H9 (cell line): ENCODE measurements at regions not wholly inside any gene's neighbourhood (a gene's known extent, or its start where the extent isn't known, plus 50 kb on each side); places are given as distances from the start of the nearest gene placed in this dataset.

Source experiments
- DNase-seq: peaks from one replicate; pipeline ENCODE4 v3.0.0-alpha.2; 2017
- H2AFZ ChIP-seq: one replicate; pipeline ENCODE4 v1.6.1; 2013; ENCODE audit warnings: mild to moderate bottlenecking, low read length, control low read depth, moderate library complexity
- H2AK5ac ChIP-seq: 2 replicates; pipeline ENCODE4 v1.6.1; 2013; ENCODE audit warnings: low read length, control low read depth, mixed read lengths; ENCODE audit not compliant: insufficient read length
- H2BK120ac ChIP-seq: one replicate; pipeline ENCODE4 v1.6.1; 2013; ENCODE audit warnings: low read depth, mild to moderate bottlenecking, low read length, control low read depth, inconsistent platforms; ENCODE audit not compliant: poor library complexity, severe bottlenecking
- H2BK12ac ChIP-seq: 2 replicates; pipeline ENCODE4 v1.6.1; 2013; ENCODE audit warnings: low read length, control low read depth, mixed read lengths, low read depth; ENCODE audit not compliant: insufficient read length
- H2BK15ac ChIP-seq: 2 replicates; pipeline ENCODE4 v1.6.1; 2013; ENCODE audit warnings: low read depth, low read length, control low read depth
- H2BK20ac ChIP-seq: one replicate; pipeline ENCODE4 v1.6.1; 2013; ENCODE audit warnings: low read depth, mild to moderate bottlenecking, low read length, control low read depth, inconsistent platforms; ENCODE audit not compliant: poor library complexity, severe bottlenecking
- H2BK5ac ChIP-seq: 2 replicates; pipeline ENCODE4 v1.6.1; 2013; ENCODE audit warnings: low read length, control low read depth, mixed read lengths; ENCODE audit not compliant: insufficient read length
- H3K14ac ChIP-seq: 2 replicates; pipeline ENCODE4 v1.6.1; 2013; ENCODE audit warnings: low read length, control low read depth; ENCODE audit not compliant: insufficient read depth
- H3K18ac ChIP-seq: 2 replicates; pipeline ENCODE4 v1.6.1; 2013; ENCODE audit warnings: low read depth, mild to moderate bottlenecking, mixed read lengths, low read length, control low read depth; ENCODE audit not compliant: insufficient read length
- H3K23ac ChIP-seq: 2 replicates; pipeline ENCODE4 v1.6.1; 2013; ENCODE audit warnings: low read length, control low read depth, mixed read lengths, low read depth; ENCODE audit not compliant: insufficient read length
- H3K23me2 ChIP-seq: 2 replicates; pipeline ENCODE4 v1.6.1; 2013; ENCODE audit warnings: low read depth, mild to moderate bottlenecking, mixed read lengths, low read length, control low read depth; ENCODE audit not compliant: insufficient read length, poor library complexity, severe bottlenecking
- H3K27ac ChIP-seq: 2 replicates; pipeline ENCODE4 v1.5.1; 2013; ENCODE audit warnings: low read length, control low read depth, mixed read lengths, low read depth; ENCODE audit not compliant: insufficient read length
- H3K27me3 ChIP-seq: 2 replicates; pipeline ENCODE4 v1.6.1; 2013; ENCODE audit warnings: low read length, control low read depth, inconsistent platforms; ENCODE audit not compliant: insufficient read depth
- H3K4ac ChIP-seq: 2 replicates; pipeline ENCODE4 v1.6.1; 2013; ENCODE audit warnings: low read depth, mild to moderate bottlenecking, control low read depth, inconsistent platforms, low read length, moderate library complexity
- H3K4me1 ChIP-seq: 2 replicates; pipeline ENCODE4 v1.6.1; 2013; ENCODE audit warnings: low read length, control low read depth, inconsistent platforms; ENCODE audit not compliant: insufficient read depth
- H3K4me2 ChIP-seq: 2 replicates; pipeline ENCODE4 v1.6.1; 2013; ENCODE audit warnings: low read length, control low read depth, mixed read lengths; ENCODE audit not compliant: insufficient read length, insufficient read depth
- H3K56ac ChIP-seq: 2 replicates; pipeline ENCODE4 v1.6.1; 2013; ENCODE audit warnings: low read depth, mild to moderate bottlenecking, mixed read lengths, low read length, control low read depth; ENCODE audit not compliant: insufficient read length
- H3K79me1 ChIP-seq: 2 replicates; pipeline ENCODE4 v1.6.1; 2013; ENCODE audit warnings: low read depth, mild to moderate bottlenecking, moderate library complexity, low read length, control low read depth, inconsistent platforms; ENCODE audit not compliant: insufficient read depth, poor library complexity, severe bottlenecking
- H3K79me2 ChIP-seq: 2 replicates; pipeline ENCODE4 v1.6.1; 2013; ENCODE audit warnings: low read length, control low read depth, inconsistent platforms; ENCODE audit not compliant: insufficient read depth
- H3K9ac ChIP-seq: 2 replicates; pipeline ENCODE4 v1.6.1; 2013; ENCODE audit warnings: low read length, control low read depth, mixed read lengths; ENCODE audit not compliant: insufficient read length; ENCODE audit errors: extremely low read depth
- H3K9me3 ChIP-seq: one replicate; pipeline ENCODE4 v1.6.1; 2013; ENCODE audit warnings: low read depth, low read length, inconsistent platforms; ENCODE audit not compliant: control insufficient read depth
- H3T11ph ChIP-seq: one replicate; pipeline ENCODE4 v1.6.1; 2013; ENCODE audit warnings: mild to moderate bottlenecking, low read length, control low read depth, inconsistent platforms
- H4K20me1 ChIP-seq: one replicate; pipeline ENCODE4 v1.6.1; 2013; ENCODE audit not compliant: control insufficient read depth, insufficient read length, insufficient read depth
- H4K5ac ChIP-seq: 2 replicates; pipeline ENCODE4 v1.6.1; 2013; ENCODE audit warnings: low read depth, mild to moderate bottlenecking, mixed read lengths, low read length, control low read depth; ENCODE audit not compliant: insufficient read length
- H4K8ac ChIP-seq: replicated peaks from 2 replicates; pipeline ENCODE4 v1.6.1; 2013; ENCODE audit warnings: low read length, control low read depth, mixed read lengths, low read depth; ENCODE audit not compliant: insufficient read length
- H4K91ac ChIP-seq: 2 replicates; pipeline ENCODE4 v1.6.1; 2013; ENCODE audit warnings: low read depth, mild to moderate bottlenecking, moderate library complexity, mixed read lengths, low read length, control low read depth; ENCODE audit not compliant: insufficient read length
- H3K27ac Mint-ChIP-seq, 3 experiments: 2 replicates in 2 of 3; 3 replicates in 1 of 3; pipeline ENCODE4 v1.8.0; 2020 to 2021; ENCODE audit warnings: mixed read lengths in 3 of 3, mild to moderate bottlenecking in 1 of 3, moderate library complexity in 1 of 3
- H3K27me3 Mint-ChIP-seq: 2 replicates; pipeline ENCODE4 v1.8.0; 2021; ENCODE audit warnings: low read depth, mild to moderate bottlenecking, moderate library complexity, mixed read lengths
- H3K36me3 Mint-ChIP-seq, 3 experiments: 2 replicates in 2 of 3; 3 replicates in 1 of 3; pipeline ENCODE4 v1.8.0; 2020 to 2021; ENCODE audit warnings: low read depth in 3 of 3, mixed read lengths in 3 of 3; ENCODE audit not compliant: insufficient read depth in 1 of 3
- H3K4me1 Mint-ChIP-seq, 2 experiments: 2 replicates each; pipeline ENCODE4 v1.8.0; 2020; ENCODE audit warnings: mixed read lengths in 2 of 2
- H3K4me3 Mint-ChIP-seq, 2 experiments: 2 replicates in 1 of 2; 3 replicates in 1 of 2; pipeline ENCODE4 v1.8.0; 2020 to 2021; ENCODE audit warnings: mild to moderate bottlenecking in 2 of 2, mixed read lengths in 2 of 2, moderate library complexity in 1 of 2
- H3K9me3 Mint-ChIP-seq, 2 experiments: 2 replicates in 1 of 2; 3 replicates in 1 of 2; pipeline ENCODE4 v1.8.0; 2020; ENCODE audit warnings: mild to moderate bottlenecking in 2 of 2, mixed read lengths in 2 of 2, moderate library complexity in 1 of 2
- WGBS: extraction: QIAGEN DNeasy Blood & Tissue Kit; methylation state at CpG from one replicate; pipeline ENCODE4 v1.1.7; 2013; ENCODE audit warnings: missing lambda C conversion rate, low lambda C conversion rate, mixed read lengths; ENCODE audit not compliant: insufficient read length; ENCODE audit errors: extremely low coverage; 5-methylcytosine and 5-hydroxymethylcytosine counted together
- TF ChIP-seq, protein P1 (sequence below): fragments of 200-600 bp; sonication (generic); conservative IDR thresholded peaks from 3 replicates; pipeline ENCODE4 v1.8.0; 2021; ENCODE audit warnings: antibody characterized with exemption, mild to moderate bottlenecking

- H3K27me3 ChIP-seq = no peaks in the 10 kb centered on the region
- no peak overlapping the region for H4K5ac ChIP-seq
- no peaks in the 10 kb centered on the region; the same call in 1 of the 2 replicates for H3K4me1 ChIP-seq
- WGBS = no CpG with 5 or more reads among the region's 3 CpGs
- no peaks in the 10 kb centered on the region for H3K9me3 Mint-ChIP-seq
- no peak overlapping the region for H4K91ac ChIP-seq
- H4K20me1 ChIP-seq = no peaks in the 10 kb centered on the region
- H2AFZ ChIP-seq = no peak overlapping the region
- DNase-seq = no peak
- H3K36me3 Mint-ChIP-seq = no peaks in the 10 kb centered on the region; a peak in 1 of 7 replicates
- H3K79me1 ChIP-seq = no peaks in the 10 kb centered on the region
- no peak overlapping the region for H3K18ac ChIP-seq
- H3K9me3 ChIP-seq = no peaks in the 10 kb centered on the region
- H2BK20ac ChIP-seq = no peak overlapping the region
- no peak overlapping the region for H4K8ac ChIP-seq
- no peak overlapping the region for H3K23ac ChIP-seq
- no peaks in the 10 kb centered on the region for H3K23me2 ChIP-seq
- no peak overlapping the region for H2BK15ac ChIP-seq
- no peak overlapping the region for H3K27ac ChIP-seq
- no peak overlapping the region for H2AK5ac ChIP-seq
- no peak overlapping the region for H3K4me3 Mint-ChIP-seq
- TF ChIP-seq, protein P1, sequence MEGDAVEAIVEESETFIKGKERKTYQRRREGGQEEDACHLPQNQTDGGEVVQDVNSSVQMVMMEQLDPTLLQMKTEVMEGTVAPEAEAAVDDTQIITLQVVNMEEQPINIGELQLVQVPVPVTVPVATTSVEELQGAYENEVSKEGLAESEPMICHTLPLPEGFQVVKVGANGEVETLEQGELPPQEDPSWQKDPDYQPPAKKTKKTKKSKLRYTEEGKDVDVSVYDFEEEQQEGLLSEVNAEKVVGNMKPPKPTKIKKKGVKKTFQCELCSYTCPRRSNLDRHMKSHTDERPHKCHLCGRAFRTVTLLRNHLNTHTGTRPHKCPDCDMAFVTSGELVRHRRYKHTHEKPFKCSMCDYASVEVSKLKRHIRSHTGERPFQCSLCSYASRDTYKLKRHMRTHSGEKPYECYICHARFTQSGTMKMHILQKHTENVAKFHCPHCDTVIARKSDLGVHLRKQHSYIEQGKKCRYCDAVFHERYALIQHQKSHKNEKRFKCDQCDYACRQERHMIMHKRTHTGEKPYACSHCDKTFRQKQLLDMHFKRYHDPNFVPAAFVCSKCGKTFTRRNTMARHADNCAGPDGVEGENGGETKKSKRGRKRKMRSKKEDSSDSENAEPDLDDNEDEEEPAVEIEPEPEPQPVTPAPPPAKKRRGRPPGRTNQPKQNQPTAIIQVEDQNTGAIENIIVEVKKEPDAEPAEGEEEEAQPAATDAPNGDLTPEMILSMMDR = no peak
- no peak overlapping the region for H3K9ac ChIP-seq
- no peak overlapping the region for H3K14ac ChIP-seq
- H3K27me3 Mint-ChIP-seq = no peaks in the 10 kb centered on the region
- H3K4me1 Mint-ChIP-seq = peaks cover 4 to 6% of the 10 kb centered on the region in 2 experiments
- H3K4ac ChIP-seq = no peak overlapping the region
- H3K4me2 ChIP-seq = no peak overlapping the region
- no peak overlapping the region for H3T11ph ChIP-seq
- H3K56ac ChIP-seq = no peak overlapping the region
- H2BK12ac ChIP-seq = no peak overlapping the region
- no peak overlapping the region for H3K27ac Mint-ChIP-seq
- no peak overlapping the region for H2BK5ac ChIP-seq
- H3K79me2 ChIP-seq = no peaks in the 10 kb centered on the region
- no peak overlapping the region for H2BK120ac ChIP-seq
Observed at GRCh38 chr1:87957331-87957730, 628.7 kb downstream of the LMO4 start.
